Mesendoderm (in vitro differentiated cells): ENCODE measurements at regions not wholly inside any gene's neighbourhood (a gene's known extent, or its start where the extent isn't known, plus 50 kb on each side); places are given as distances from the start of the nearest gene placed in this dataset.

ENCODE experiments used
- DNase-seq: peaks from one replicate; pipeline ENCODE4 v3.0.0; 2013
- H2AK5ac ChIP-seq: 2 replicates; pipeline ENCODE4 v1.6.1; 2013; ENCODE audit warnings: low read length, inconsistent platforms
- H2BK120ac ChIP-seq: 2 replicates; pipeline ENCODE4 v1.6.1; 2013; ENCODE audit warnings: low read depth, mild to moderate bottlenecking, low read length, moderate library complexity, mixed read lengths
- H2BK15ac ChIP-seq: replicated peaks from 2 replicates; pipeline ENCODE4 v1.6.1; 2013; ENCODE audit warnings: low read depth, mild to moderate bottlenecking, moderate library complexity
- H2BK5ac ChIP-seq: 2 replicates; pipeline ENCODE4 v1.6.1; 2013; ENCODE audit warnings: low read length, inconsistent platforms
- H3K18ac ChIP-seq: 2 replicates; pipeline ENCODE4 v1.6.1; 2013; ENCODE audit warnings: mild to moderate bottlenecking, low read length, mixed read lengths
- H3K23ac ChIP-seq: one replicate; pipeline ENCODE4 v1.6.1; 2013; ENCODE audit warnings: low read length
- H3K27ac ChIP-seq: 2 replicates; pipeline ENCODE4 v1.5.1; 2013; ENCODE audit warnings: low read depth, mild to moderate bottlenecking, inconsistent platforms, low read length, moderate library complexity
- H3K27me3 ChIP-seq: 2 replicates; pipeline ENCODE4 v1.6.1; 2013; ENCODE audit warnings: low read length, control low read depth, mild to moderate bottlenecking, inconsistent platforms; ENCODE audit not compliant: insufficient read depth, poor library complexity
- H3K36me3 ChIP-seq: 2 replicates; pipeline ENCODE4 v1.6.1; 2013; ENCODE audit warnings: low read length, inconsistent platforms; ENCODE audit not compliant: control insufficient read depth, insufficient read depth
- H3K4ac ChIP-seq: one replicate; pipeline ENCODE4 v1.6.1; 2013; ENCODE audit warnings: low read depth, mild to moderate bottlenecking, low read length, moderate library complexity
- H3K4me1 ChIP-seq: 2 replicates; pipeline ENCODE4 v1.6.1; 2013; ENCODE audit warnings: low read depth, low read length, inconsistent platforms; ENCODE audit not compliant: control insufficient read depth
- H3K4me2 ChIP-seq: 2 replicates; pipeline ENCODE4 v1.6.1; 2013; ENCODE audit warnings: low read length
- H3K4me3 ChIP-seq: 2 replicates; pipeline ENCODE4 v1.5.1; 2013; ENCODE audit warnings: mild to moderate bottlenecking, low read length
- H3K56ac ChIP-seq: one replicate; pipeline ENCODE4 v1.6.1; 2013; ENCODE audit warnings: low read length
- H3K79me1 ChIP-seq: 2 replicates; pipeline ENCODE4 v1.6.1; 2013; ENCODE audit warnings: low read length, inconsistent platforms
- H3K79me2 ChIP-seq: 2 replicates; pipeline ENCODE4 v1.6.1; 2013; ENCODE audit warnings: mild to moderate bottlenecking, low read length; ENCODE audit not compliant: control insufficient read depth, insufficient read depth
- H3K9ac ChIP-seq: 2 replicates; pipeline ENCODE4 v1.6.1; 2013; ENCODE audit warnings: low read length, inconsistent platforms
- H4K5ac ChIP-seq: one replicate; pipeline ENCODE4 v1.6.1; 2013; ENCODE audit warnings: low read length
- H4K8ac ChIP-seq: one replicate; pipeline ENCODE4 v1.6.1; 2013; ENCODE audit warnings: low read depth, mild to moderate bottlenecking, control low read depth, low read length, moderate library complexity
- WGBS: extraction: QIAGEN DNeasy Blood & Tissue Kit; methylation state at CpG from one replicate; pipeline ENCODE4 v1.1.7; 2013; ENCODE audit warnings: low lambda C conversion rate, missing lambda C conversion rate; ENCODE audit not compliant: insufficient coverage; ENCODE audit errors: extremely low coverage; 5-methylcytosine and 5-hydroxymethylcytosine counted together

DNA sequence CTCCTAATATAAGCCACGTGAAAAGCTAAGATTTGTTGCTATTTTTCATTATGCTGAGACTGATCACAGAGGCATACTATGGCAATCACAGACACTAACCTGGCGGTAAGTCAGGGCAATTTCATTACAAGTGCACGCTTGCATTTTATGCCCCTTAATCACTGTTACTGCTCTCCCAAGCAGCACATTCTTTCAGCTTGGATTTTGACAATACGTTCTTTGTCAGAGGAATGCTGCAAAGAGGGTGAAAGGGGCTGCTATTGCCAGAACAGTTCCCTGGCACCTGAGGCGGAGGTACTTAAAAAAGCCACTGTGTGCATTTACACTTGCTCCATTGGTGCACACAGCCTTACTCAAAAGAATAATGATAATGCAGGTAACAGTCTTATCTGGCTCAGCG is 346.6 kb downstream of the RFC3 start:
- no peaks in the 10 kb centered on the region for H3K79me2 ChIP-seq
- H3K4me2 ChIP-seq, result no peak overlapping the region
- no peak overlapping the region for H3K23ac ChIP-seq
- no peak overlapping the region for H3K4me3 ChIP-seq
- H3K9ac ChIP-seq, result no peak overlapping the region
- H3K36me3 ChIP-seq, result no peaks in the 10 kb centered on the region
- no peak overlapping the region for H2BK120ac ChIP-seq
- no peak overlapping the region for H2BK15ac ChIP-seq
- H4K5ac ChIP-seq, result no peak overlapping the region
- H3K18ac ChIP-seq, result no peak overlapping the region
- no peaks in the 10 kb centered on the region for H3K79me1 ChIP-seq
- no peak overlapping the region for H2AK5ac ChIP-seq
- no CpG with 5 or more reads among the region's 6 CpGs for WGBS
- no peak overlapping the region for H3K27ac ChIP-seq
- H3K4me1 ChIP-seq, result peaks cover 6% of the 10 kb centered on the region
- no peaks in the 10 kb centered on the region for H3K27me3 ChIP-seq
- H4K8ac ChIP-seq, result no peak overlapping the region
- H2BK5ac ChIP-seq, result no peak overlapping the region
- DNase-seq, result no peak
- H3K56ac ChIP-seq, result no peak overlapping the region
- no peak overlapping the region for H3K4ac ChIP-seq

DNA sequence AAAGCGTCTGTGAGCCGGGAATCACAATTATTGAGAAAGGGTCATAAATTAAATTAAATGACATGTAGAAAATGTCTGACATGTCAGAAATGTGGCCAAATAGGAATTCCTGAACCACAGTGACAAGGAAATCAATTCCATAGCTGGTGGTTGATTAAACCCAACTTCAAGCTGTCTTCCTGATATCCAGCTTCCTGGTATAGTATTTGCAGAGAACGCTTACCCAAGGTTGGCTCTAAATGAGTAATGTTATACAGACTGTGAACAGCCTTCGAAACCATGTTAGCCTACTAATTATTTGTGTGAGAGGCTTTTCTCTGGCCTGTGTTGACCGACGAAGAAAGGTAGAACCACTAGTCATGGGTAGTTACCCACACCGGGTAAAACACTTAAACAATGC is 347.2 kb downstream of the RFC3 start:
- no peak overlapping the region for H3K4me2 ChIP-seq
- no CpG with 5 or more reads among the region's 7 CpGs for WGBS

GRCh38 chr13:34166406-34166805 is 348.5 kb downstream of the RFC3 start:
- Histone ChIP-seq H3K27ac (no peak overlapping the region), H3K4me2 (no peak overlapping the region), H3K4me3 (no peak overlapping the region), H3K23ac (no peak overlapping the region), H3K27me3 (no peaks in the 10 kb centered on the region), H3K56ac (no peak overlapping the region), H3K79me2 (no peaks in the 10 kb centered on the region), H3K4ac (no peak overlapping the region), H4K5ac (no peak overlapping the region), H3K79me1 (no peaks in the 10 kb centered on the region), H2BK120ac (no peak overlapping the region), H2BK5ac (no peak overlapping the region), H3K18ac (no peak overlapping the region), H3K4me1 (peaks cover 4% of the 10 kb centered on the region), H2BK15ac (no peak overlapping the region), H4K8ac (no peak overlapping the region), H3K36me3 (no peaks in the 10 kb centered on the region), H3K9ac (no peak overlapping the region), H2AK5ac (no peak overlapping the region)
- DNase-seq, result no peak
- WGBS, result no CpG with 5 or more reads among the region's 2 CpGs

More for the DNA sequence above, 347.2 kb downstream of the RFC3 start:
- DNase-seq, result no peak
- H3K27me3 ChIP-seq, result no peaks in the 10 kb centered on the region
- H3K79me1 ChIP-seq, result no peaks in the 10 kb centered on the region
- no peak overlapping the region for H4K8ac ChIP-seq
- no peak overlapping the region for H2BK5ac ChIP-seq
- H4K5ac ChIP-seq, result no peak overlapping the region
- H3K18ac ChIP-seq, result no peak overlapping the region
- no peak overlapping the region for H2BK120ac ChIP-seq
- no peak overlapping the region for H3K56ac ChIP-seq
- no peak overlapping the region for H2AK5ac ChIP-seq
- no peak overlapping the region for H2BK15ac ChIP-seq
- no peak overlapping the region for H3K9ac ChIP-seq
- no peak overlapping the region for H3K23ac ChIP-seq
- H3K4ac ChIP-seq, result no peak overlapping the region
- H3K79me2 ChIP-seq, result no peaks in the 10 kb centered on the region
- peaks cover 4% of the 10 kb centered on the region for H3K4me1 ChIP-seq
- H3K27ac ChIP-seq, result no peak overlapping the region
- no peaks in the 10 kb centered on the region for H3K36me3 ChIP-seq
- no peak overlapping the region for H3K4me3 ChIP-seq

GRCh38 chr13:34167347-34167746 is 349.4 kb downstream of the RFC3 start:
- DNase-seq, result no peak
- Histone ChIP-seq H2BK15ac (no peak overlapping the region), H3K56ac (no peak overlapping the region), H3K79me2 (no peaks in the 10 kb centered on the region), H2BK120ac (no peak overlapping the region), H3K27me3 (no peaks in the 10 kb centered on the region), H3K4me1 (peaks cover 4% of the 10 kb centered on the region), H2AK5ac (no peak overlapping the region), H3K18ac (no peak overlapping the region), H3K4me2 (no peak overlapping the region), H3K79me1 (no peaks in the 10 kb centered on the region), H3K27ac (no peak overlapping the region), H3K4me3 (no peak overlapping the region), H3K4ac (no peak overlapping the region), H3K36me3 (no peaks in the 10 kb centered on the region), H3K9ac (no peak overlapping the region), H4K8ac (no peak overlapping the region), H3K23ac (no peak overlapping the region), H2BK5ac (no peak overlapping the region), H4K5ac (no peak overlapping the region)
- WGBS, result no CpG with 5 or more reads among the region's 2 CpGs

- no peak overlapping the region for H3K4me2 ChIP-seq
- no peaks in the 10 kb centered on the region for H3K79me1 ChIP-seq
- H2BK5ac ChIP-seq, result no peak overlapping the region
- H2BK15ac ChIP-seq, result no peak overlapping the region
- no peak overlapping the region for H3K9ac ChIP-seq
- no peak for DNase-seq
- H3K4ac ChIP-seq, result no peak overlapping the region
- no peaks in the 10 kb centered on the region for H3K27me3 ChIP-seq
- no peak overlapping the region for H3K27ac ChIP-seq
- H3K56ac ChIP-seq, result no peak overlapping the region
- H3K23ac ChIP-seq, result no peak overlapping the region
- H4K5ac ChIP-seq, result no peak overlapping the region
- no peaks in the 10 kb centered on the region for H3K4me1 ChIP-seq
- H4K8ac ChIP-seq, result no peak overlapping the region
- H3K36me3 ChIP-seq, result no peaks in the 10 kb centered on the region
- H2AK5ac ChIP-seq, result no peak overlapping the region
- H3K4me3 ChIP-seq, result no peak overlapping the region
- no peak overlapping the region for H2BK120ac ChIP-seq
- no peak overlapping the region for H3K18ac ChIP-seq
- no peaks in the 10 kb centered on the region for H3K79me2 ChIP-seq
These were observed 354.1 kb downstream of the RFC3 start for GRCh38 chr13:34172048-34172447.

DNA sequence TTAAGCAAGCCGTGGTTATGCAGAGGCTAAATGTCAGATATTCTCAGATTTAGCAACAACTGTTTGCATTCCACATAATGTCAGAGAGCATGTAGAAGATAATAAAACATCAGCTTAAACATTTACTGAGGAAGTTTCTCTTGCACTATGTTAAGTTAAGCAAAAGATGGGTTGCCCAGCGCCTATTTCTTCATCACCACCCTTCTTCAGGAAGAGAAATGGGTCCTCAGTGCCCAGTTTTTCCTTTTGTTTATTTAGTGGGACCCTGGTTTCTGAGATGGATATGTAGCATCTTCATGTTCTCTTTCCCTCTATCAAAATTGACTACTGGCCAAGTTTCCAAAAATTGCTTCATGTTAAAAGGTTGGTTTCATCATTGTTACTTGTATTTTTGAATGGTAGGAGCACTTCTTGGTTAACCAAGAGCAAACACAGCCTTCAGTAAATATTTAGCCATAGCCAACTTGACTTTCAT is 356.8 kb downstream of the RFC3 start:
- Histone ChIP-seq H3K27ac (no peak overlapping the region), H3K79me2 (no peaks in the 10 kb centered on the region), H3K18ac (no peak overlapping the region), H3K27me3 (no peaks in the 10 kb centered on the region), H3K4me2 (no peak overlapping the region), H3K23ac (no peak overlapping the region), H2BK15ac (no peak overlapping the region), H3K4ac (no peak overlapping the region), H3K79me1 (no peaks in the 10 kb centered on the region), H3K4me1 (peaks cover 4% of the 10 kb centered on the region), H4K8ac (no peak overlapping the region), H3K56ac (no peak overlapping the region), H2BK5ac (no peak overlapping the region), H3K36me3 (no peaks in the 10 kb centered on the region), H2BK120ac (no peak overlapping the region), H4K5ac (no peak overlapping the region), H3K9ac (no peak overlapping the region), H2AK5ac (no peak overlapping the region), H3K4me3 (no peak overlapping the region)
- no peak for DNase-seq
- WGBS, result no CpG with 5 or more reads among the region's 2 CpGs
